Astrocyte (in vitro differentiated cells and primary cell): ENCODE measurements at regions not wholly inside any gene's neighbourhood (a gene's known extent, or its start where the extent isn't known, plus 50 kb on each side); places are given as distances from the start of the nearest gene placed in this dataset.

Experiments used
- EZH2 ChIP-seq: IDR thresholded peaks from 2 replicates; pipeline ENCODE4 v1.6.1; 2012; ENCODE audit warnings: mild to moderate bottlenecking, low read length, inconsistent platforms; ENCODE audit not compliant: insufficient read depth
- TF ChIP-seq, protein P1 (sequence below): IDR thresholded peaks from 2 replicates; pipeline ENCODE4 v1.5.1; 2011; ENCODE audit warnings: low read depth, mild to moderate bottlenecking, inconsistent platforms, low read length, moderate library complexity; ENCODE audit not compliant: insufficient read depth

- TF ChIP-seq, protein P1, sequence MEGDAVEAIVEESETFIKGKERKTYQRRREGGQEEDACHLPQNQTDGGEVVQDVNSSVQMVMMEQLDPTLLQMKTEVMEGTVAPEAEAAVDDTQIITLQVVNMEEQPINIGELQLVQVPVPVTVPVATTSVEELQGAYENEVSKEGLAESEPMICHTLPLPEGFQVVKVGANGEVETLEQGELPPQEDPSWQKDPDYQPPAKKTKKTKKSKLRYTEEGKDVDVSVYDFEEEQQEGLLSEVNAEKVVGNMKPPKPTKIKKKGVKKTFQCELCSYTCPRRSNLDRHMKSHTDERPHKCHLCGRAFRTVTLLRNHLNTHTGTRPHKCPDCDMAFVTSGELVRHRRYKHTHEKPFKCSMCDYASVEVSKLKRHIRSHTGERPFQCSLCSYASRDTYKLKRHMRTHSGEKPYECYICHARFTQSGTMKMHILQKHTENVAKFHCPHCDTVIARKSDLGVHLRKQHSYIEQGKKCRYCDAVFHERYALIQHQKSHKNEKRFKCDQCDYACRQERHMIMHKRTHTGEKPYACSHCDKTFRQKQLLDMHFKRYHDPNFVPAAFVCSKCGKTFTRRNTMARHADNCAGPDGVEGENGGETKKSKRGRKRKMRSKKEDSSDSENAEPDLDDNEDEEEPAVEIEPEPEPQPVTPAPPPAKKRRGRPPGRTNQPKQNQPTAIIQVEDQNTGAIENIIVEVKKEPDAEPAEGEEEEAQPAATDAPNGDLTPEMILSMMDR: no peak
- TF ChIP-seq EZH2: no peak
Observed at GRCh38 chr14:44428231-44428945, 78.7 kb downstream of the FSCB start.
